Mesenchymal stem cell (in vitro differentiated cells and primary cell): ENCODE measurements at regions not wholly inside any gene's neighbourhood (a gene's known extent, or its start where the extent isn't known, plus 50 kb on each side); places are given as distances from the start of the nearest gene placed in this dataset.

Experiments used
- DNase-seq: peaks from one replicate; pipeline ENCODE4 v3.0.0-alpha.2; 2013
- H2AFZ ChIP-seq: one replicate; pipeline ENCODE4 v1.6.1; 2013; ENCODE audit warnings: low read depth, mild to moderate bottlenecking, control low read depth, inconsistent platforms, low read length, moderate library complexity
- H2AK5ac ChIP-seq: 2 replicates; pipeline ENCODE4 v1.6.1; 2013; ENCODE audit warnings: low read length, moderate library complexity, mild to moderate bottlenecking, inconsistent platforms; ENCODE audit not compliant: severe bottlenecking
- H2BK120ac ChIP-seq: one replicate; pipeline ENCODE4 v1.6.1; 2013; ENCODE audit warnings: low read depth, mild to moderate bottlenecking, inconsistent platforms, low read length, moderate library complexity
- H2BK12ac ChIP-seq, 2 experiments: one replicate each; pipeline ENCODE4 v1.6.1; 2013; ENCODE audit warnings: inconsistent platforms in 2 of 2, low read length in 2 of 2, mild to moderate bottlenecking in 2 of 2, moderate library complexity in 2 of 2, control low read depth in 1 of 2
- H2BK15ac ChIP-seq: one replicate; pipeline ENCODE4 v1.6.1; 2013; ENCODE audit warnings: mild to moderate bottlenecking, low read depth, inconsistent platforms; ENCODE audit not compliant: poor library complexity, severe bottlenecking
- H2BK5ac ChIP-seq: 2 replicates; pipeline ENCODE4 v1.6.1; 2013; ENCODE audit warnings: low read depth, mild to moderate bottlenecking, low read length, control low read depth, inconsistent platforms; ENCODE audit not compliant: poor library complexity, severe bottlenecking
- H3K14ac ChIP-seq, 2 experiments: one replicate each; pipeline ENCODE4 v1.6.1; 2013; ENCODE audit warnings: inconsistent platforms in 2 of 2, low read length in 2 of 2, control low read depth in 1 of 2, mild to moderate bottlenecking in 1 of 2, moderate library complexity in 1 of 2
- H3K18ac ChIP-seq, 2 experiments: one replicate each; pipeline ENCODE4 v1.6.1; 2013; ENCODE audit warnings: inconsistent platforms in 2 of 2, low read length in 2 of 2, control low read depth in 1 of 2, low read depth in 1 of 2, mild to moderate bottlenecking in 1 of 2
- H3K23ac ChIP-seq, 2 experiments: one replicate each; pipeline ENCODE4 v1.6.1; 2013; ENCODE audit warnings: inconsistent platforms in 2 of 2, low read length in 2 of 2, mild to moderate bottlenecking in 2 of 2, moderate library complexity in 2 of 2, control low read depth in 1 of 2
- H3K27ac ChIP-seq: 2 replicates; pipeline ENCODE4 v1.5.1; 2013; ENCODE audit warnings: mild to moderate bottlenecking, moderate library complexity, low read length, control low read depth, inconsistent platforms; ENCODE audit not compliant: poor library complexity, severe bottlenecking
- H3K27me3 ChIP-seq, 2 experiments: 2 replicates each; pipeline versions ENCODE4 v1.6.1 to v1.7.0; 2013; ENCODE audit warnings: low read length in 2 of 2, mild to moderate bottlenecking in 2 of 2, moderate library complexity in 2 of 2, control low read depth in 1 of 2, inconsistent platforms in 1 of 2; ENCODE audit not compliant: control insufficient read depth in 1 of 2, insufficient read depth in 1 of 2
- H3K36me3 ChIP-seq, 2 experiments: 2 replicates each; pipeline versions ENCODE4 v1.6.1 to v1.7.0; 2013; ENCODE audit warnings: low read length in 2 of 2, control low read depth in 1 of 2, inconsistent platforms in 1 of 2, low read depth in 1 of 2, mild to moderate bottlenecking in 1 of 2; ENCODE audit not compliant: insufficient read depth in 2 of 2, control insufficient read depth in 1 of 2
- H3K4ac ChIP-seq, 2 experiments: one replicate each; pipeline ENCODE4 v1.6.1; 2013; ENCODE audit warnings: inconsistent platforms in 2 of 2, low read length in 2 of 2, mild to moderate bottlenecking in 2 of 2, moderate library complexity in 2 of 2, control low read depth in 1 of 2, low read depth in 1 of 2
- H3K4me1 ChIP-seq: 2 replicates; pipeline ENCODE4 v1.6.1; 2013; ENCODE audit warnings: low read depth, low read length, control low read depth; ENCODE audit not compliant: control insufficient read depth, insufficient read depth
- H3K4me2 ChIP-seq: 2 replicates; pipeline ENCODE4 v1.6.1; 2013; ENCODE audit warnings: low read length, mild to moderate bottlenecking, inconsistent platforms; ENCODE audit not compliant: poor library complexity, severe bottlenecking
- H3K4me3 ChIP-seq, 2 experiments: 2 replicates each; pipeline versions ENCODE4 v1.5.1 to v1.7.0; 2013; ENCODE audit warnings: low read length in 2 of 2, mild to moderate bottlenecking in 2 of 2, control low read depth in 1 of 2, low read depth in 1 of 2; ENCODE audit not compliant: insufficient read depth in 1 of 2
- H3K79me1 ChIP-seq: replicated peaks from 2 replicates; pipeline ENCODE4 v1.6.1; 2013; ENCODE audit warnings: mild to moderate bottlenecking, control low read depth, low read length, inconsistent platforms; ENCODE audit not compliant: poor library complexity, severe bottlenecking
- H3K9ac ChIP-seq: 2 replicates; pipeline ENCODE4 v1.7.0; 2013; ENCODE audit warnings: mild to moderate bottlenecking, low read length, moderate library complexity
- H3K9me3 ChIP-seq: 2 replicates; pipeline ENCODE4 v1.7.0; 2013; ENCODE audit warnings: mild to moderate bottlenecking, low read length; ENCODE audit not compliant: control insufficient read depth
- H4K8ac ChIP-seq: one replicate; pipeline ENCODE4 v1.6.1; 2013; ENCODE audit warnings: inconsistent platforms, mild to moderate bottlenecking, low read length, moderate library complexity
- H4K91ac ChIP-seq: one replicate; pipeline ENCODE4 v1.6.1; 2013; ENCODE audit warnings: mild to moderate bottlenecking, low read length, inconsistent platforms
- WGBS: methylation state at CpG from one replicate; pipeline ENCODE4 v1.1.7; 2013; ENCODE audit warnings: mixed read lengths; 5-methylcytosine and 5-hydroxymethylcytosine counted together

DNA sequence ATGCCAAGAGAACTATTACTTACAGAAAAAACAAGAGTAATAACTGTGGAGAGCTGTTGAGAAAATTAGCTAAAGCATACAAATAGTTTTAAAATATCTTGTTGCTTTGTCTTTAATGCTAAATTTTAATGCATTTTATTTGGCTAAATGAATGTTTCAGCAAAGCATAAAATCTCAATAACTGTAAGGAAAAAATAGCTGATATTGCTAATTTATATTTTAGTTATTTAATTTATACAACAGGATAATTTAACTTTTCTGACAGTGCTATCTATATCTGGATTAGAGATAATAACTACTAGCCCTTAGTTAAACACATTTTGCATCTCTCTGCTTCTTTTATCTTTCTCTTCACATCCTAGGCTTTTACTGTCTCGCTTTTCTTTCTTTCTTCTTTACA, 1014.9 kb upstream of the COX7C start:
- no peak overlapping the region for H2BK15ac ChIP-seq
- no peak overlapping the region for H4K91ac ChIP-seq
- H3K9me3 ChIP-seq, result peaks cover 8% of the 10 kb centered on the region
- H3K9ac ChIP-seq, result no peak overlapping the region
- H3K4me2 ChIP-seq, result no peak overlapping the region
- H3K4me3 ChIP-seq, result no peak overlapping the region
- WGBS, result 93% methylated on average over 1 of the region's 1 CpG
- H2BK12ac ChIP-seq, result no peak overlapping the region
- no peak overlapping the region for H2AFZ ChIP-seq
- H3K79me1 ChIP-seq, result no peaks in the 10 kb centered on the region
- H3K4ac ChIP-seq, result no peak overlapping the region
- DNase-seq, result no peak
- no peak overlapping the region for H3K23ac ChIP-seq
- no peak overlapping the region for H3K14ac ChIP-seq
- H3K18ac ChIP-seq, result no peak overlapping the region
- H2BK120ac ChIP-seq, result no peak overlapping the region
- H2BK5ac ChIP-seq, result no peak overlapping the region
- H3K4me1 ChIP-seq, result no peaks in the 10 kb centered on the region
- no peaks in the 10 kb centered on the region for H3K27me3 ChIP-seq
- no peak overlapping the region for H4K8ac ChIP-seq
- H3K36me3 ChIP-seq, result no peaks in the 10 kb centered on the region
- H3K27ac ChIP-seq, result no peak overlapping the region
- H2AK5ac ChIP-seq, result no peak overlapping the region

DNA sequence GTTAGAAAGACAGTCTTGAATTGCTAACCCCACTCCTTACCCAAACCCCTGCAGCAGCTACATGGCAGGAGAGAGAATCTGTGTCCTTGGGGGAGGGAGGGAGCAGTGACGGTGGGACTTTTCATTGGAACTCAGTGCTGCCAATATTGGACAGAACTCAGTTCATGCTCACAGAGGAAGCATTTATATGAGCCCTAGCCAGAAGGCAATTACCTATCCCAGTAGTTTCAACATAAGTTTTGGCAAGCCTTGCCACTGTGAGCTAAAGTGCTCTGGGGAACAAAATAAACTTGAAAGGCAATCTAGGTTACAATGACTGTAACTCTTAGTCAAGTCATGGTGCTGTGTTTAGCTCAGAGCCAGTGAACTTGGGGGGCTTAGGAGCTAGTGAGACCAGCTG, 1013.4 kb upstream of the COX7C start:
- Histone ChIP-seq H4K91ac (no peak overlapping the region), H3K36me3 (no peaks in the 10 kb centered on the region), H3K4me2 (no peak overlapping the region), H2AFZ (no peak overlapping the region), H2BK120ac (no peak overlapping the region), H2BK12ac (no peak overlapping the region), H3K79me1 (no peaks in the 10 kb centered on the region), H3K4me1 (no peaks in the 10 kb centered on the region), H2BK15ac (no peak overlapping the region), H3K9ac (no peak overlapping the region), H3K9me3 (peaks cover 11% of the 10 kb centered on the region), H3K14ac (no peak overlapping the region), H3K23ac (no peak overlapping the region), H4K8ac (no peak overlapping the region), H3K4ac (no peak overlapping the region), H2AK5ac (no peak overlapping the region), H2BK5ac (no peak overlapping the region), H3K27me3 (no peaks in the 10 kb centered on the region), H3K27ac (no peak overlapping the region), H3K18ac (no peak overlapping the region), H3K4me3 (no peak overlapping the region)
- no peak for DNase-seq
- WGBS, result 40% methylated on average over 1 of the region's 1 CpG

DNA sequence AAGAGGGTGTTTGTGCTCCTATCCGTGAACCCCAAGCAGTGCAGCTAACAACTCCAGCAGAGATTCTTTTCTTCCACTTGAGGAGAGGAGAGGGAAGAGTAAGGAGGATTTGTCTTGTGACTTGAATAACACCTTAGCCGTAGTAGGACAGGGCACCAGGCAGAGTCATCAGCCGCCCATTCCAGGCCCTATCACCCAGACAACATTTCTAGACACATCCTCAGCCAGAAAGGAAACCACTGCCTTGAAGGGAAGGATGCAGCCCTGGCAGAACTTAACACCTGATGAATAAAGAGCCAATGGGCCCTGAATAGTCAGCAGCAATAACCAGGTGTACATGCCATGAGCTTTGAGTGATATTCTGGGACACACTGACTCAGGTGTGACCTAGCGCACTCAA, 1013.0 kb upstream of the COX7C start:
- Histone ChIP-seq H2BK12ac (no peak overlapping the region), H2BK120ac (no peak overlapping the region), H4K91ac (no peak overlapping the region), H3K36me3 (no peaks in the 10 kb centered on the region), H3K14ac (no peak overlapping the region), H3K4me1 (no peaks in the 10 kb centered on the region), H2AFZ (no peak overlapping the region), H4K8ac (no peak overlapping the region), H3K18ac (no peak overlapping the region), H3K27ac (no peak overlapping the region), H3K23ac (no peak overlapping the region), H3K79me1 (no peaks in the 10 kb centered on the region), H3K4ac (no peak overlapping the region), H3K9me3 (peaks cover 11% of the 10 kb centered on the region), H2AK5ac (no peak overlapping the region), H3K4me3 (no peak overlapping the region), H3K9ac (no peak overlapping the region), H3K4me2 (no peak overlapping the region), H2BK5ac (no peak overlapping the region), H3K27me3 (no peaks in the 10 kb centered on the region), H2BK15ac (no peak overlapping the region)
- no peak for DNase-seq
- WGBS, result 86% methylated on average over 4 of the region's 4 CpGs

DNA sequence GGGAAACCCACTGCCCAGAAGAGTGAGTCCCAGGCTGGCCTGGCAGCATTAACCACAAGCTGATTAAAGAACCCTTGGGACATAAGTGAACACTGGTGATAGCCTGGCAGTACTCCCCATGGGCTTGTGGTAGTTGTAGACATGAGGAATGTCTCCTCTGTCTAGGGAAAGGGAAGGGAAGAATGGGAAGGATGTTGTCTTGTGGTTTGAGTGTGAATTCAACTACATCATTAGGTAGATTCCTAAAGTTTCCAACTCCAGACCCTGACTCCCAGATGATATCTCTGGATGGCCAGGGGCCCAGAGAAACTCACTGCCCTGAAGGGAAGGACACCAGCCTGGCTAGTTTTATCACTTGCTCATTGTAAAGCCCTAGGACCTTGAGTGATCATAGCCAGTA, 1012.4 kb upstream of the COX7C start:
- DNase-seq, result no peak
- Histone ChIP-seq H4K91ac (no peak overlapping the region), H3K23ac (no peak overlapping the region), H3K14ac (no peak overlapping the region), H2BK5ac (no peak overlapping the region), H3K27me3 (no peaks in the 10 kb centered on the region), H3K9me3 (peaks cover 11% of the 10 kb centered on the region), H3K4ac (no peak overlapping the region), H2AFZ (no peak overlapping the region), H2BK120ac (no peak overlapping the region), H4K8ac (no peak overlapping the region), H3K9ac (no peak overlapping the region), H3K4me3 (no peak overlapping the region), H2BK12ac (no peak overlapping the region), H2AK5ac (no peak overlapping the region), H2BK15ac (no peak overlapping the region), H3K18ac (no peak overlapping the region), H3K4me2 (no peak overlapping the region), H3K36me3 (no peaks in the 10 kb centered on the region), H3K4me1 (no peaks in the 10 kb centered on the region), H3K79me1 (no peaks in the 10 kb centered on the region), H3K27ac (no peak overlapping the region)
